Spleen (tissue), 7 donors: ENCODE measurements at regions not wholly inside any gene's neighbourhood (a gene's known extent, or its start where the extent isn't known, plus 50 kb on each side); places are given as distances from the start of the nearest gene placed in this dataset.

Experiments used
- CTCF ChIP-seq, 11 experiments: fragments of 200-600 bp in 7 of 11; fragments of 450-650 bp in 4 of 11; sonication (generic) in 4 of 11; IDR thresholded peaks in 8 of 11; conservative IDR thresholded peaks in 3 of 11; 1 replicate in 7 of 11; 2 replicates in 4 of 11; pipeline versions ENCODE4 v1.4.0 to v1.8.0; 2016 to 2021; ENCODE audit warnings: antibody characterized with exemption in 11 of 11, inconsistent platforms in 4 of 11, mild to moderate bottlenecking in 1 of 11
- POLR2A ChIP-seq, 3 donors: fragments of 450-650 bp; IDR thresholded peaks; one replicate each; pipeline ENCODE4 v1.5.1; 2017; ENCODE audit warnings: antibody characterized with exemption in 3 of 3, mild to moderate bottlenecking in 1 of 3
- POLR2AphosphoS5 ChIP-seq, 3 donors: sonication (generic); formaldehyde crosslinking; IDR thresholded peaks; one replicate each; pipeline ENCODE4 v1.5.1; 2017; ENCODE audit warnings: antibody characterized with exemption in 3 of 3
- donor health status: DM: no; HTN: no; CAD: no; lungs with moderate emphysema.
- donor health status: DM: no; HTN: no; CAD: no.
- donor health status: DM: no; HTN: no; CAD: no.

- TF ChIP-seq CTCF (IDR thresholded peaks at IDR 0.05 in 8 of 11, conservative IDR thresholded peaks at IDR 0.05 in 3 of 11), result peak in 1 of 11 experiments; percentile 15
- TF ChIP-seq POLR2A (IDR thresholded peaks at IDR 0.05), result no peak
- TF ChIP-seq POLR2AphosphoS5 (IDR thresholded peaks at IDR 0.05), result no peak
These were observed 98.4 kb downstream of the MRPL14 start for GRCh38 chr6:44028789-44029310.
